HG02642 (cell line): ENCODE measurements at regions not wholly inside any gene's neighbourhood (a gene's known extent, or its start where the extent isn't known, plus 50 kb on each side); places are given as distances from the start of the nearest gene placed in this dataset.

Source experiments
- ATAC-seq: cut with Tn5 transposase; IDR thresholded peaks from one replicate; pipeline ENCODE4 v1.9.1; 2021; ENCODE audit warnings: mild to moderate bottlenecking; ENCODE audit not compliant: unreplicated experiment, poor library complexity

DNA sequence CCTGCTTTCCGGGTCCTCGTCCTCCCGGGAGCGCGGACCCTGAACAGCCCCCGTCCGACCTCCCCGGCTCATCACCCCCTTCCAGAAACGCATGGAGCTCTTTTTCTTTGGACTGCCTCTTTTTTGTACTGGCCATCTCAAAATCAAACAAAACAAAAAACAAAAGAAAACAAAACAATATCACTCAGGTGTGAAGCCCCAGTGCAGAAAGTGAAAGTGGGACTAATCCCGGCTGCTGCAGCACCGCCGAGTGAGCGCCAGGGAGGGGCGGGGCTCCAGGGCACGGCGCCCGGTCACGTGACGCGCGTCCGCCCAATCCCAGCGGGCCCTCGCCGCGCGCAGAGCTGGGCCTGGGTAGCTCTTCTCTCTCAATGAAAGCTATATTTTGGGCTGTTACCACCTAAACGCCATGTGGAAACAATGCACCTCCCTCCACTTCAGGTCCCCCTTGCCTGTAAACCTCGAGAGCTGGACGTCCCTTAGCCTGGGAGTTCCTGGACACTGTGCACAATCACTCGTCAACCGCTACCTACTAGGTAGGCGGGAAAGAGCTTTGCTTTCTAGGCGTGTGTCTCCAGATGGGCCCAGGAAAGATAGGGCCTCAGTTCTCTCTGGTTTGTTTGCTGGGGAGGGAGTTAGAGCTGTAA is 93.7 kb upstream of the PRDM1 start:
- ATAC-seq: peak; percentile 91

DNA sequence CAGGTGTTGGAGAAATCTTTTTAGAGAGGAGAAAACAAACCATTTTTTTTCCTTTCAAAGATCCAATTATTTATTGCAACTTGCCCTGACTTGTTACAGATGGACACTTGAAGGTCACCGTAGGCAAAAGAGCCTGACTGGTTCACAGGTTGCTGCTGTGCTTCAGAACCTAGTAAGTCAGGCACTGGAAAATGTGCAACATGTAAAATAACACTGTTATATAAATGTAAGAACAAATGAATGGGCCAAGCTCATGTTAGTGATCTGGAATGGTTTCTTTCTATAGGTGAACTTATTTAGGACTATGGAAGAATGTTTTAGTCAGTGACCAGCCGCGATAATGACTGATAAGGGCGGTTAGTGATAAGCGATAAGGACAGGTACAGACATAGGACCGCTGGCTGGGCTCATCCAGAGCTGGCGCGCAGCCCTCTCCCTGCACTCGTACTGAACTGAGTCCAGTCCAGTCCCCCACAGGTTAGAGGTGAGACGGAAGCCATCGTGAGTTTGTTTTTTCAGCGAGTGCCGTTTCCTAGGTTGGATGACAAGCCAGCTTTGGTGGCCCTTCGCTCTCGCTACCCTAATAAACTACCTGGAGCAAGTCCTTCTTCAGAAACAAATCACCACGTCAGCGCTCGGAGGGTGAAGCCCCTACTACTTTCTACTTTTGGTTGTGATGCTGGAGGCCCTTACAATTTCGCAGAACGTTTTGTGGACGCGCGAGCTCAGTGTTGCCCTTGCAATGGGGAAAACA is 94.4 kb upstream of the PRDM1 start:
- peak; percentile 53 for ATAC-seq

GRCh38 chr6:105990151-105990550 is 96.0 kb upstream of the PRDM1 start:
- no peak for ATAC-seq

DNA sequence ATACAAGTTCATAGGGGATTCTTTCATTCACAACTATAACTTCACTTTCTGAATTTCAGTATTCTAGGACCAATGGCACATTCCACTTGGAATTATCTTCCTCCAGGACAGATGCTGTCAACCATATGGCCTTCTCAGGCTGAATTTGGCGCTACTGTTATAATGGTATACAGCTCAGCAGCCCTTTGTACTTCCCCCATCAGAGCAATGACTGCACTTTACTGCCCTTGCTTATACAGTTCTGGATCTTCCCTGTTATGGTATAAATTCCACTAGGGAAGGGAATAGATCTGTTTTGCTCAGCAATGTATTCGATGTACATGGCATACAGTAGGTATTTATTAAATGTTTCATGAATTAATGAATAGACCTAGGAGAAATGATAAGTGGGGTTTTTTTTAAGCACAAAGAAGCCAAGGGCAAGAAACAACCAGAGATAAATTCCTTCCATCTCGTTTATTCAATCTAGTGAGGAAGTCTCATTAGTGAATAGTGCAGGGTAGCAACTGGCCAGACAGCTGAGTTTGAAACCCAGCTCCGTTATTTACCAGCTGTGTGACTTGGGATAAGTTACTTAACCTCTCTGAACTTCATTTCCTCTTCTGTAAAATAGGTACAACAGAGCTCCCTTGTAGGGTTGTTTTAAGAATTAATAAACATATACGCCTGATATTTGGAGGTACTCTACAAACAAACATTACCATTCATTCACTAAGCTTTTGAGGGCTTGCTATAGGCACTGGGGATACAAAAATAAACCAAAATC is 97.1 kb upstream of the PRDM1 start:
- ATAC-seq: no peak

DNA sequence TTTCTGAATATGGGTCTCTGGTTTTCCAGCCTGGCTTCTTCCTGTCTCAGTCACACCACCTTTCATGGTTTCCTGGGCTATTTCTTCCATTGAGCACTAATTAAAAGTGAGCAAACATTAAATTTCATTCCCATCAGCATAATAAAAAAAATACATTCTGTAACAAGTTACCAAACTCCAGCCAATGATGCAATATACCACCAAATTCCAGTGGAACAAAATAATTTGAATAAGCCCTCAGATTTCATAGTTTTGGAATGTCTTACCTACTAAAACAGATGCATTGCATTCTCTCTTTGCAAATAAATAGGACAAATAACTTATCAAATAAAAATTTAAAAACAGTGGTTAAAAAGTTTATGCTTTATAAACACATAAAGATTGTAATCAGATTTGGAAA is 97.8 kb upstream of the PRDM1 start:
- no peak for ATAC-seq

DNA sequence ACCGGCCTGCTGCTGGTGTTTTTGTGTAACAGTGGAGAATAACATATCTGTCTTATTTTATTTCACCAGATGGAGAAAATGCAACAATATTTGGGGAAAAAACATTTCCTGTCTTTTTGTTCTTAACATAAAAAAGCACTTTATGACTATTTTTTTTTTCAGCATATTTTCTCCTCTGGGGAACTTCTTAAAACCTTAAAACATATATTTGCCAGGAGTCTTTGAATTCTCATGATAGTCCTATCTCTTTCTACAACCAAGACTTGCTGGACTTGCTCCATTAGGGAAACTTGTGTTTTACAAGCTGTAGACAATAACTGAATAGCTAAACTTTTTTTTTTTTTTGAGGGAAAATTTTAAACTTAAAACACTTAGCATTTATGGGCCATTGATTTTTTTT is 98.6 kb upstream of the PRDM1 start:
- ATAC-seq: no peak

- ATAC-seq: no peak
These were observed 99.1 kb upstream of the PRDM1 start for GRCh38 chr6:105986998-105987397.

GRCh38 chr6:105985816-105986632 is 100.1 kb upstream of the PRDM1 start:
- no peak for ATAC-seq

DNA sequence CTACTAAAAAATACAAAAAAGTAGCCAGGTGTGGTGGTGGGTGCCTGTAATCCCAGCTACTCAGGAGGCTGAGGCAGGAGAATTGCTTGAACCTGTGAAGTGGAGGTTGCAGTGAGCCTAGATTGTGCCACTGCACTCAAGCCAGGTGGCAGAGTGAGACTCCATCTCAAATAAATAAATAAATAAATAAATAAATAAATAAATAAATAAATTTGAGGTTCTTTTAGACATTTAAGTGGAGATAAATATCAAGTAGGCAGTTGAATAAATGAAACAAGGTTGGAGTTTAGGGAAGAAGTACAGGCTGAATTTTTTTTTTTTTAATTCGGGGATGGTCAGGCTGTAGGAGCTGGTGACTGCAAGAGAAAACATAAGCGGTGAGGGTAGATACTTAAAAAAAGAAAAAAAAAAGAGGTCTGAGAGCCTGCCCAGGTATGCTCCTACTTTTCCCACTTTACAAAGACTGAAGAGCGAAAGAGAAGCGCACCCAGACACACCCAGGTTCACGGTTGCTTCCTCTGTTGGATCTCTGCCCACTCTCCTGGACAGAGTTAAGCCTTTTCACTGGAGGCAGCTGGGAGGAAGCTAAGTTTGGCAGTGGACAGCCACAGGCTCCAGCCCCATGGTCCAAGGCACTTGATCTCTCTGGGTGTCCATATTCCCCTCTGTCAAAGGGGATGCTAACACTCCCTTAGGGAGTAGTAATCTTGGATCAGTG is 100.9 kb upstream of the PRDM1 start:
- no peak for ATAC-seq

DNA sequence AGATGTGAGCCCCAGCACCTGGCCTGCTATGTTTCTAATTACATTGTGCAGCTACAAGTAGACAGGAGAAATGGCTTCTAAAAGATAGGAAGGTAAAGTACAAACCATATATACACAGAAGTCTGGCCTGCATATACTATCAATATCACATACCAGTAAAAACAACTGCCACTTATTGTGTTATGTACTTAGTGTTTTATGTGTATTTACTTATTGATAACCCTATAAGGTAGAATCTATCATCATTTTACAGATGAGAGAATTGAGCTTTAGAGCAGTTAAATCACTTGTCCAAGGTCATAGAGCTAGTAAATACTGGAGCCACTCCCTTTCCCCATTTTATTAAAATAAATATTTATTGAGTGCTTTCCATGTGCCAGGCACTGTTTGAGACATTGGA is 102.4 kb upstream of the PRDM1 start:
- ATAC-seq: no peak

DNA sequence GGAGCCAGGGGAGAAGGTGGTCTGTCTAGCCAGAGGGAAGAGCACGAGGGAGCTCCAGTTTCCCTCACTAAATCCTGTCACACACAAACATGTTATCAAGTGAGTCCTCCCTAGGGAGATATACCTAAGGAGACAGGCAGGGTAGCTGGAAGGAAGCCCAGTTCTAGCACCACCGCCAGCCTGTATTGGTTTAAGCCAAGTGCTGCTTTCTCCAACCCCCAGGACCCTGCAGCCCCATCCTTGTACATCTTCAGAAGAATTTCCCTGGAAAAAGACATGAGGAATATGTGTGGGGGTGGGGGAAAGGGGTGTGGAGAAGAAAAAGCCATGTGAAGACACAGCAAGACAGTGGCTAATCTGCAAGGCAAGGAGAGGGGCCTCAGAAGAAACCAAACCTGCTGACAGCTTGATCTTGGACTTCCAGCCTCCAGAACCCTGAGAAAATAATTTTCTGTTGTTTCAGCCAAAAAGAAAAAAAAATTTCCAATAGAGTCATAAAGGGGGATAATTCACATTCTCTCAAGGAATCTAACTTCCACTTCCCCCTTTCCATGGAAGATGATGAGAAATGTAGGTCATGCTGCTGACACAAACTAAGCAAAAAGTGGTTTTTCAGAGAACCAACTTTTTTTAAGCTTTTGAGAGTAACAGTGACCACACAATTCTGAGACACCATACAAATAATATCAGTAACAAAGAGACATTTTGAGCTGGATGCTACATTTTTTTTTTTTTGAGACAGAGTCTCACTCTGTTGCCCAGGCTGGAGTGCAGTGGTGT is 103.2 kb upstream of the PRDM1 start:
- ATAC-seq: no peak

DNA sequence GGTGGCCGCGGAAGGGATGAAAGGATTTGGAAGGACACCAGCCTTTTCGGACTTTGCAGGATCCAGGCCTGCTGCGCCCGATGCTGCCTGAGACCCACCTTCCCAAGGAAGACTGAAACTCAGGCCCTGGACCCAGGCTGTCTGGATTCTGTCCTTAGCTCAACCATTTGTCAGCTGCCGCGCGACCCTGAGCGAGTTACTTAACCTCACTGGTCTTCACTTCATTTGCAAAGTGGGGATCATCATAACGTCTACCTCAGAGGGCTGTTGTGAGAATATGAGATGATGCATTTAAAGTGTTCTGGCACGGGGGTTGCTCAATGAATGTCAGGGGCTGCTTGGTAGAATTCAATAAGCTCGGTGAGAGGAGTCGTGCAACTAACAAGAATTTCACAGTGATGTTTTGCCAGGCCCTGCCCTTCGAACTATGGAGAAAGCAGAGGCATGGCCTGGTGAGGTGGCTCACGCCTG is 104.2 kb upstream of the PRDM1 start:
- ATAC-seq: no peak

- peak; percentile 66 for ATAC-seq
These were observed 104.9 kb upstream of the PRDM1 start for GRCh38 chr6:105981002-105981887.

GRCh38 chr6:105978974-105979373 is 107.2 kb upstream of the PRDM1 start:
- ATAC-seq: no peak

GRCh38 chr6:105977934-105978504 is 108.1 kb upstream of the PRDM1 start:
- ATAC-seq: no peak

DNA sequence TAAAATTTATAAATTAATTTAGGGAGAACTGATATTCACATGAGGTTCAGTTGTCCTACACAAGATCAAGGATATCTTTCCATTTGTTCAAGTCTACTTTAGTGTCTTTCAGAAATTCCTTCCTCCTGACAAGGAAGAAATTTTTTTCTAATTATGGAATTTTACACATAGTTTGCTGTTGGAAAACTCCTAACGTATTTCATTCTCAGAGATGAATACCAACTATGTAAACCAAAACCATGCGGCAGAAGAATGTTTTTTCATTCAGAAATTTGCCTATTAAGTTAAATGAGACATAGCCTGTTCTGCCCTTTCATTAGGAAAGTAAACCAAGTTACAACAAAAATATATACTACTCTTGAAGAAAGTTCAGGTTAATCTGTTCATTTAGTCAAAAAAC is 111.2 kb upstream of the PRDM1 start:
- ATAC-seq: no peak

- no peak for ATAC-seq
These were observed 113.7 kb upstream of the PRDM1 start for GRCh38 chr6:105972440-105972839.
